ENCODE measurements at regions not wholly inside any gene's neighbourhood (a gene's known extent, or its start where the extent isn't known, plus 50 kb on each side); places are given as distances from the start of the nearest gene placed in this dataset.

GRCh38 chr15:27617013-27617412 is 482.1 kb downstream of the OCA2 start:
- no peak overlapping the region for H4K5ac ChIP-seq (ENCODE audit: insufficient read length, low read depth, low read length)
- H3K36me3 Mint-ChIP-seq (ENCODE audit: insufficient read depth in 1 of 3, low read depth in 3 of 3): peaks cover 0 to 2% (median 0%) of the 10 kb centered on the region in 3 experiments; a peak in 2 of 7 replicates
- H2BK12ac ChIP-seq (ENCODE audit: insufficient read length, low read depth, low read length): no peak overlapping the region
- H2AFZ ChIP-seq (ENCODE audit: low read length): no peak overlapping the region
- no peak overlapping the region for H4K8ac ChIP-seq (replicated peaks; ENCODE audit: insufficient read length, low read depth, low read length)
- H3K4ac ChIP-seq (ENCODE audit: low read depth, low read length): no peak overlapping the region
- H3T11ph ChIP-seq (ENCODE audit: low read length): no peak overlapping the region
- no peak overlapping the region for H3K27ac Mint-ChIP-seq
- no peaks in the 10 kb centered on the region for H3K4me1 ChIP-seq (ENCODE audit: insufficient read depth, low read length)
- H3K9me3 ChIP-seq (ENCODE audit: control insufficient read depth, low read depth, low read length): no peaks in the 10 kb centered on the region
- H3K27me3 ChIP-seq (ENCODE audit: insufficient read depth, low read length): no peaks in the 10 kb centered on the region
- no peak overlapping the region for H3K27ac ChIP-seq (ENCODE audit: insufficient read length, low read depth, low read length)
- no peak overlapping the region for H3K23ac ChIP-seq (ENCODE audit: insufficient read length, low read depth, low read length)
- H2BK15ac ChIP-seq (ENCODE audit: low read depth, low read length): no peak overlapping the region
- no peak overlapping the region for H3K4me2 ChIP-seq (ENCODE audit: insufficient read depth, insufficient read length, low read length)
- no peaks in the 10 kb centered on the region for H3K79me1 ChIP-seq (ENCODE audit: insufficient read depth, low read depth, low read length, poor library complexity, severe bottlenecking)
- no peak overlapping the region for H2AK5ac ChIP-seq (ENCODE audit: insufficient read length, low read length)
- DNase-seq: no peak
- H3K9me3 Mint-ChIP-seq: no peaks in the 10 kb centered on the region; a peak in 1 of 5 replicates
- H3K79me2 ChIP-seq (ENCODE audit: insufficient read depth, low read length): no peaks in the 10 kb centered on the region
- H3K27me3 Mint-ChIP-seq (ENCODE audit: low read depth): no peaks in the 10 kb centered on the region; the same call in 1 of the 2 replicates
- H3K4me3 Mint-ChIP-seq: no peak overlapping the region
- H3K9ac ChIP-seq (ENCODE audit: extremely low read depth, insufficient read length, low read length): no peak overlapping the region
- no peaks in the 10 kb centered on the region for H4K20me1 ChIP-seq (ENCODE audit: control insufficient read depth, insufficient read depth, insufficient read length)
- H2BK20ac ChIP-seq (ENCODE audit: low read depth, low read length, poor library complexity, severe bottlenecking): no peak overlapping the region
- H3K23me2 ChIP-seq (ENCODE audit: insufficient read length, low read depth, low read length, poor library complexity, severe bottlenecking): no peaks in the 10 kb centered on the region
- no peak for TF ChIP-seq CTCF (conservative IDR thresholded peaks at IDR 0.05)
- no peak overlapping the region for H2BK5ac ChIP-seq (ENCODE audit: insufficient read length, low read length)
- no CpG with 5 or more reads among the region's 3 CpGs for WGBS (ENCODE audit: extremely low coverage, insufficient read length, low lambda C conversion rate)
- peaks cover 0 to 2% of the 10 kb centered on the region in 2 experiments; a peak in 1 of 4 replicates for H3K4me1 Mint-ChIP-seq
- no peak overlapping the region for H3K56ac ChIP-seq (ENCODE audit: insufficient read length, low read depth, low read length)
- H3K14ac ChIP-seq (ENCODE audit: insufficient read depth, low read length): no peak overlapping the region
- H2BK120ac ChIP-seq (ENCODE audit: low read depth, low read length, poor library complexity, severe bottlenecking): no peak overlapping the region
- H3K18ac ChIP-seq (ENCODE audit: insufficient read length, low read depth, low read length): no peak overlapping the region
- H4K91ac ChIP-seq (ENCODE audit: insufficient read length, low read depth, low read length): no peak overlapping the region
